ENCODE measurements at regions not wholly inside any gene's neighbourhood (a gene's known extent, or its start where the extent isn't known, plus 50 kb on each side); places are given as distances from the start of the nearest gene placed in this dataset.

- Histone ChIP-seq H3K36me3 (ENCODE audit: insufficient read depth, low read length) (no peaks in the 10 kb centered on the region), H3K9me3 (ENCODE audit: low read depth, low read length) (no peaks in the 10 kb centered on the region), H3K9ac (ENCODE audit: insufficient read length) (no peak overlapping the region), H3K27ac (no peak overlapping the region), H3K4me3 (no peak overlapping the region)
- DNase-seq (ENCODE audit: low read depth, low spot score) = no peak
- TF ChIP-seq FOXP2 (optimal IDR thresholded peaks at IDR 0.05; ENCODE audit: control extremely low read depth, extremely low read length, insufficient read depth) (no peak), EZH2 (IDR thresholded peaks at IDR 0.05) (no peak), POLR2AphosphoS5 (IDR thresholded peaks at IDR 0.05; ENCODE audit: borderline replicate concordance, low read depth, low read length) (no peak)
Observed at GRCh38 chr21:32127081-32127480, 151.8 kb downstream of the MIS18A start.

DNA sequence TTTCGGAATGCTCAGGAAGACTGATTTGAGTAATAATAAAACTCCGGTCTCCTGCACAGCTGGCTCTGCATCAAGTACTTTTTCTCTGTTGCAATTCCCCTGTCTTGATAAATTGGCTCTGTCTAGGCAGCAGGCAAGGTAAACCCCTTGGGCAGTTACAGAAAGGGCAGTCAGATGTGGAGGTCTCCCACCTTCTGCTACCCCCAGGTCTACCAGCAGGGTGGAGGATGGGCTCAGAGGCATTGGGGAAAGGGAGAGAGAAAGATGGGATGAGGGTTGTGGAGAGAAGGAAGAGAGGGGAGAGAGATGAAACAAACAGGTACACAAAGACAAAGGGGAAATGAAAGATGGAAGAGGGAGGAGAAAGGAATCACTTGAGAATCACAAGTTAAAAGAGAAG lies 156.8 kb downstream of the MIS18A start:
- Histone ChIP-seq H3K4me3 (no peak overlapping the region), H3K9me3 (ENCODE audit: low read depth, low read length) (no peaks in the 10 kb centered on the region), H3K27ac (no peak overlapping the region), H3K36me3 (ENCODE audit: insufficient read depth, low read length) (no peaks in the 10 kb centered on the region), H3K9ac (ENCODE audit: insufficient read length) (no peak overlapping the region)
- no peak for TF ChIP-seq FOXP2 (optimal IDR thresholded peaks at IDR 0.05; ENCODE audit: control extremely low read depth, extremely low read length, insufficient read depth)
- TF ChIP-seq POLR2AphosphoS5 (IDR thresholded peaks at IDR 0.05; ENCODE audit: borderline replicate concordance, low read depth, low read length) = no peak
- no peak for TF ChIP-seq EZH2 (IDR thresholded peaks at IDR 0.05)
- no peak for DNase-seq (ENCODE audit: low read depth, low spot score)

GRCh38 chr21:32120230-32120629 lies 158.6 kb downstream of the MIS18A start:
- TF ChIP-seq POLR2AphosphoS5 (IDR thresholded peaks at IDR 0.05; ENCODE audit: borderline replicate concordance, low read depth, low read length) (no peak), EZH2 (IDR thresholded peaks at IDR 0.05) (no peak), FOXP2 (optimal IDR thresholded peaks at IDR 0.05; ENCODE audit: control extremely low read depth, extremely low read length, insufficient read depth) (no peak)
- Histone ChIP-seq H3K4me3 (no peak overlapping the region), H3K27ac (no peak overlapping the region), H3K9ac (ENCODE audit: insufficient read length) (no peak overlapping the region), H3K9me3 (ENCODE audit: low read depth, low read length) (no peaks in the 10 kb centered on the region), H3K36me3 (ENCODE audit: insufficient read depth, low read length) (no peaks in the 10 kb centered on the region)
- no peak for DNase-seq (ENCODE audit: low read depth, low spot score)

GRCh38 chr21:32119811-32120210 lies 159.0 kb downstream of the MIS18A start:
- Histone ChIP-seq H3K27ac (no peak overlapping the region), H3K9ac (ENCODE audit: insufficient read length) (no peak overlapping the region), H3K4me3 (no peak overlapping the region), H3K36me3 (ENCODE audit: insufficient read depth, low read length) (no peaks in the 10 kb centered on the region), H3K9me3 (ENCODE audit: low read depth, low read length) (no peaks in the 10 kb centered on the region)
- DNase-seq (ENCODE audit: low read depth, low spot score) = no peak
- no peak for TF ChIP-seq FOXP2 (optimal IDR thresholded peaks at IDR 0.05; ENCODE audit: control extremely low read depth, extremely low read length, insufficient read depth)
- no peak for TF ChIP-seq POLR2AphosphoS5 (IDR thresholded peaks at IDR 0.05; ENCODE audit: borderline replicate concordance, low read depth, low read length)
- TF ChIP-seq EZH2 (IDR thresholded peaks at IDR 0.05) = no peak

DNA sequence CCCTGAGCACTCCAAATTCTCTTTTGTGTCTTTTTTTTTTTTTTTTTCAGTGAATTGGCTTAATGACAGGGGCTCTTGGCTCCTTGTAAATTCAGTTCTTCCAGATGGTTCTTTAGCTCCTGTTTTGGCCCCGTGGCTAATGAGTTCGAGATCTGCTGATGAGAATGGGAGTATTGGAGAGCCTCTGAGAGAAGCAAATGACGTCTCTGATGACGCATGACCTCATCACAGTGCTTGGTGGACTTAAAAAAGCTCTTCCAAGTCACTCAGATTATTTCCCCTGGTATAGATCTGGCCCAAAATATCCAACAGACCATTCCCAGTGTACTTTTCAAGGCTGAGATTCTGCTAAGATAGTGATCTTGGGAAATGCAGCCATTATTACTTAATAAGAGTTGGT lies 159.5 kb downstream of the MIS18A start:
- no peak overlapping the region for H3K4me3 ChIP-seq
- H3K36me3 ChIP-seq (ENCODE audit: insufficient read depth, low read length) = no peaks in the 10 kb centered on the region
- H3K27ac ChIP-seq = no peak overlapping the region
- no peaks in the 10 kb centered on the region for H3K9me3 ChIP-seq (ENCODE audit: low read depth, low read length)
- no peak for TF ChIP-seq EZH2 (IDR thresholded peaks at IDR 0.05)
- no peak for TF ChIP-seq FOXP2 (optimal IDR thresholded peaks at IDR 0.05; ENCODE audit: control extremely low read depth, extremely low read length, insufficient read depth)
- no peak for DNase-seq (ENCODE audit: low read depth, low spot score)
- no peak overlapping the region for H3K9ac ChIP-seq (ENCODE audit: insufficient read length)

- Histone ChIP-seq H3K36me3 (ENCODE audit: insufficient read depth, low read length) (no peaks in the 10 kb centered on the region), H3K9ac (ENCODE audit: insufficient read length) (no peak overlapping the region), H3K9me3 (ENCODE audit: low read depth, low read length) (no peaks in the 10 kb centered on the region), H3K27ac (no peak overlapping the region), H3K4me3 (no peak overlapping the region)
- no peak for DNase-seq (ENCODE audit: low read depth, low spot score)
- TF ChIP-seq FOXP2 (optimal IDR thresholded peaks at IDR 0.05; ENCODE audit: control extremely low read depth, extremely low read length, insufficient read depth) (no peak), POLR2AphosphoS5 (IDR thresholded peaks at IDR 0.05; ENCODE audit: borderline replicate concordance, low read depth, low read length) (no peak), EZH2 (IDR thresholded peaks at IDR 0.05) (no peak)
Observed at GRCh38 chr21:32114419-32115035, 164.3 kb downstream of the MIS18A start.

- DNase-seq (ENCODE audit: low read depth, low spot score) = no peak
- H3K9me3 ChIP-seq (ENCODE audit: low read depth, low read length) = no peaks in the 10 kb centered on the region
- no peak overlapping the region for H3K9ac ChIP-seq (ENCODE audit: insufficient read length)
Observed at GRCh38 chr21:32113486-32113885, 165.4 kb downstream of the MIS18A start.

GRCh38 chr21:32112195-32112594 lies 166.7 kb downstream of the MIS18A start:
- Histone ChIP-seq H3K36me3 (ENCODE audit: insufficient read depth, low read length) (no peaks in the 10 kb centered on the region), H3K9ac (ENCODE audit: insufficient read length) (no peak overlapping the region)
- DNase-seq (ENCODE audit: low read depth, low spot score) = no peak

More at GRCh38 chr21:32113486-32113885, 165.4 kb downstream of the MIS18A start:
- Histone ChIP-seq H3K36me3 (ENCODE audit: insufficient read depth, low read length) (no peaks in the 10 kb centered on the region), H3K4me3 (no peak overlapping the region), H3K27ac (no peak overlapping the region)
- TF ChIP-seq EZH2 (IDR thresholded peaks at IDR 0.05) (no peak), POLR2AphosphoS5 (IDR thresholded peaks at IDR 0.05; ENCODE audit: borderline replicate concordance, low read depth, low read length) (no peak), FOXP2 (optimal IDR thresholded peaks at IDR 0.05; ENCODE audit: control extremely low read depth, extremely low read length, insufficient read depth) (no peak)

DNA sequence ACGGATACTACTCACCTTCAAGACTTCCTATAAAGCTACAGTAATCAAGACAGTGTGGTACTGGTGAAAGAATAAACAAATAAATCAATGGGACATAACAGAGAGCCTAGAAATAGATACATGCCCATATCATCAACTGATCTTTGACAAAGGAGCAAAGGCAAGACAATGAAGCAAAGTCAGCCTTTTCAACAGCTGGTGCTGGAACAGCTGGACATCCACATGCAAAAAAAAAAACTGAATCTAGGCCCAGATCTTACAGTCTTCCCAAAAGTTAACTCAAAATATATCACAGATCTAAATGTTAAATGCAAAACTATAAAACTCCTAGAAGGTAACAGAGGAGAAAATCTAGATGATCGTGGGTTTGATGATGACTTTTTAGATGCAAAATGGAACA lies 170.3 kb downstream of the MIS18A start:
- H3K4me3 ChIP-seq = no peak overlapping the region
- no peak for TF ChIP-seq POLR2AphosphoS5 (IDR thresholded peaks at IDR 0.05; ENCODE audit: borderline replicate concordance, low read depth, low read length)
- TF ChIP-seq FOXP2 (optimal IDR thresholded peaks at IDR 0.05; ENCODE audit: control extremely low read depth, extremely low read length, insufficient read depth) = no peak
- no peak for TF ChIP-seq EZH2 (IDR thresholded peaks at IDR 0.05)
- H3K9me3 ChIP-seq (ENCODE audit: low read depth, low read length) = no peaks in the 10 kb centered on the region
- H3K9ac ChIP-seq (ENCODE audit: insufficient read length) = no peak overlapping the region
- DNase-seq (ENCODE audit: low read depth, low spot score) = no peak
- H3K36me3 ChIP-seq (ENCODE audit: insufficient read depth, low read length) = no peaks in the 10 kb centered on the region
- no peak overlapping the region for H3K27ac ChIP-seq

More at GRCh38 chr21:32112195-32112594, 166.7 kb downstream of the MIS18A start:
- no peak overlapping the region for H3K27ac ChIP-seq
- no peaks in the 10 kb centered on the region for H3K9me3 ChIP-seq (ENCODE audit: low read depth, low read length)
- TF ChIP-seq EZH2 (IDR thresholded peaks at IDR 0.05) (no peak), POLR2AphosphoS5 (IDR thresholded peaks at IDR 0.05; ENCODE audit: borderline replicate concordance, low read depth, low read length) (no peak), FOXP2 (optimal IDR thresholded peaks at IDR 0.05; ENCODE audit: control extremely low read depth, extremely low read length, insufficient read depth) (no peak)
- H3K4me3 ChIP-seq = no peak overlapping the region

Data from SK-N-MC (cell line).